Chondrocyte (in vitro differentiated cells): ENCODE measurements at regions not wholly inside any gene's neighbourhood (a gene's known extent, or its start where the extent isn't known, plus 50 kb on each side); places are given as distances from the start of the nearest gene placed in this dataset.

ENCODE experiments used
- DNase-seq: peaks from one replicate; pipeline ENCODE4 v3.0.0; 2021; ENCODE audit warnings: mixed read lengths, low spot score
- H3K27ac Mint-ChIP-seq: one replicate; pipeline ENCODE4 v1.8.0; 2021; ENCODE audit warnings: mild to moderate bottlenecking, moderate library complexity, mixed read lengths; ENCODE audit not compliant: unreplicated experiment
- H3K27me3 Mint-ChIP-seq: 2 replicates; pipeline ENCODE4 v1.8.0; 2021; ENCODE audit warnings: low read depth, mixed read lengths
- H3K36me3 Mint-ChIP-seq: 2 replicates; pipeline ENCODE4 v1.8.0; 2021; ENCODE audit warnings: low read depth, mixed read lengths
- H3K4me1 Mint-ChIP-seq: 2 replicates; pipeline ENCODE4 v1.8.0; 2021; ENCODE audit warnings: low read depth, mild to moderate bottlenecking, mixed read lengths
- H3K4me3 Mint-ChIP-seq: one replicate; pipeline ENCODE4 v1.8.0; 2021; ENCODE audit warnings: mild to moderate bottlenecking, moderate library complexity, mixed read lengths; ENCODE audit not compliant: unreplicated experiment
- H3K9me3 Mint-ChIP-seq: 2 replicates; pipeline ENCODE4 v1.8.0; 2021; ENCODE audit warnings: low read depth, mixed read lengths
- CTCF ChIP-seq: fragments of 200-600 bp; sonication (generic); IDR thresholded peaks from 2 replicates; pipeline ENCODE4 v1.5.0; 2021; ENCODE audit warnings: antibody characterized with exemption, mild to moderate bottlenecking, moderate library complexity

GRCh38 chr4:15234116-15234855 lies 193.5 kb upstream of the C1QTNF7 start:
- no peaks in the 10 kb centered on the region for H3K27me3 Mint-ChIP-seq
- H3K4me1 Mint-ChIP-seq = peaks cover 52% of the 10 kb centered on the region
- no peaks in the 10 kb centered on the region for H3K9me3 Mint-ChIP-seq
- TF ChIP-seq CTCF = no peak
- H3K36me3 Mint-ChIP-seq = no peaks in the 10 kb centered on the region
- H3K27ac Mint-ChIP-seq = peak overlapping the region; percentile 17
- no peak overlapping the region for H3K4me3 Mint-ChIP-seq
- DNase-seq = no peak

GRCh38 chr4:15234856-15235126 lies 193.0 kb upstream of the C1QTNF7 start:
- no peaks in the 10 kb centered on the region for H3K9me3 Mint-ChIP-seq
- H3K4me1 Mint-ChIP-seq = peaks cover 57% of the 10 kb centered on the region
- H3K27me3 Mint-ChIP-seq = no peaks in the 10 kb centered on the region
- H3K36me3 Mint-ChIP-seq = no peaks in the 10 kb centered on the region
- no peak for DNase-seq
- TF ChIP-seq CTCF = no peak
- H3K27ac Mint-ChIP-seq = peak overlapping the region; percentile 38
- H3K4me3 Mint-ChIP-seq = no peak overlapping the region

GRCh38 chr4:15235135-15235534 lies 192.7 kb upstream of the C1QTNF7 start:
- no peaks in the 10 kb centered on the region for H3K9me3 Mint-ChIP-seq
- no peaks in the 10 kb centered on the region for H3K27me3 Mint-ChIP-seq
- DNase-seq = no peak
- H3K4me3 Mint-ChIP-seq = no peak overlapping the region
- peaks cover 60% of the 10 kb centered on the region for H3K4me1 Mint-ChIP-seq
- no peaks in the 10 kb centered on the region for H3K36me3 Mint-ChIP-seq
- TF ChIP-seq CTCF = no peak
- peak overlapping the region; percentile 38 for H3K27ac Mint-ChIP-seq

- Mint-ChIP-seq H3K27me3 (no peaks in the 10 kb centered on the region), H3K27ac (no peak overlapping the region), H3K36me3 (no peaks in the 10 kb centered on the region), H3K4me3 (no peak overlapping the region), H3K9me3 (no peaks in the 10 kb centered on the region), H3K4me1 (peaks cover 48% of the 10 kb centered on the region)
- DNase-seq = no peak
- no peak for TF ChIP-seq CTCF
Observed at GRCh38 chr4:15237648-15238230, 190.1 kb upstream of the C1QTNF7 start.

- Mint-ChIP-seq H3K4me3 (no peak overlapping the region), H3K36me3 (no peaks in the 10 kb centered on the region), H3K27me3 (no peaks in the 10 kb centered on the region), H3K4me1 (peaks cover 38% of the 10 kb centered on the region), H3K27ac (no peak overlapping the region), H3K9me3 (no peaks in the 10 kb centered on the region)
- no peak for DNase-seq
- peak; percentile 86 for TF ChIP-seq CTCF
Observed at GRCh38 chr4:15238720-15239119, 189.1 kb upstream of the C1QTNF7 start.
